HG02642 (cell line): ENCODE measurements at regions not wholly inside any gene's neighbourhood (a gene's known extent, or its start where the extent isn't known, plus 50 kb on each side); places are given as distances from the start of the nearest gene placed in this dataset.

Experiments
- ATAC-seq: cut with Tn5 transposase; IDR thresholded peaks from one replicate; pipeline ENCODE4 v1.9.1; 2021; ENCODE audit warnings: mild to moderate bottlenecking; ENCODE audit not compliant: unreplicated experiment, poor library complexity

- no peak for ATAC-seq
Measured at GRCh38 chr22:49721211-49721763, 106.4 kb downstream of the BRD1 start.

- ATAC-seq: no peak
Measured at GRCh38 chr22:49720279-49720959, 107.3 kb downstream of the BRD1 start.

GRCh38 chr22:49719046-49719445 is 108.6 kb downstream of the BRD1 start:
- no peak for ATAC-seq

GRCh38 chr22:49718396-49718795 is 109.3 kb downstream of the BRD1 start:
- no peak for ATAC-seq

GRCh38 chr22:49717322-49717919 is 110.3 kb downstream of the BRD1 start:
- ATAC-seq: no peak

- ATAC-seq: no peak
Measured at GRCh38 chr22:49716441-49716840, 111.2 kb downstream of the BRD1 start.

- ATAC-seq: no peak
Measured at GRCh38 chr22:49715450-49715849, 112.2 kb downstream of the BRD1 start.

GRCh38 chr22:49713003-49713402 is 114.7 kb downstream of the BRD1 start:
- no peak for ATAC-seq

- no peak for ATAC-seq
Measured at GRCh38 chr22:49712195-49712791, 115.4 kb downstream of the BRD1 start.

- ATAC-seq: no peak
Measured at GRCh38 chr22:49710746-49711145, 116.9 kb downstream of the BRD1 start.

- no peak for ATAC-seq
Measured at GRCh38 chr22:49709464-49709863, 118.2 kb downstream of the BRD1 start.

GRCh38 chr22:49705972-49706352 is 121.7 kb downstream of the BRD1 start:
- ATAC-seq: no peak

GRCh38 chr22:49705216-49705971 is 122.3 kb downstream of the BRD1 start:
- ATAC-seq: no peak

- no peak for ATAC-seq
Measured at GRCh38 chr22:49704345-49705215, 123.1 kb downstream of the BRD1 start.

GRCh38 chr22:49703990-49704344 is 123.7 kb downstream of the BRD1 start:
- no peak for ATAC-seq

GRCh38 chr22:49703505-49703904 is 124.2 kb downstream of the BRD1 start:
- ATAC-seq: no peak

- no peak for ATAC-seq
Measured at GRCh38 chr22:49702068-49702397, 125.6 kb downstream of the BRD1 start.

- no peak for ATAC-seq
Measured at GRCh38 chr22:49701380-49702067, 126.1 kb downstream of the BRD1 start.

- no peak for ATAC-seq
Measured at GRCh38 chr22:49699928-49700498, 127.7 kb downstream of the BRD1 start.
